SK-N-SH (cell line): ENCODE measurements at regions not wholly inside any gene's neighbourhood (a gene's known extent, or its start where the extent isn't known, plus 50 kb on each side); places are given as distances from the start of the nearest gene placed in this dataset.

ENCODE experiments used
- CTCF ChIA-PET: fragments of 300-600, 350-600 bp; formaldehyde crosslinking; extraction: SDS; loops from one replicate; lab custom pipeline; 2021; lab: Yijun Ruan, JAX
- POLR2A ChIA-PET: fragments of 350-600 bp; sonication (Branson Sonifier 250); formaldehyde crosslinking; extraction: SDS; loops from one replicate; lab custom pipeline; 2020; ENCODE audit warnings: antibody characterized with exemption, inconsistent platforms; lab: Yijun Ruan, JAX
- DNase-seq: peaks from one replicate; pipeline ENCODE4 v3.0.0; 2012
- H2AFZ ChIP-seq: fragments of 200-600 bp; sonication (generic); 2 replicates; pipeline ENCODE4 v1.8.1; 2016; ENCODE audit warnings: antibody characterized with exemption, mild to moderate bottlenecking, low read depth
- H3F3A ChIP-seq: fragments of 200-600 bp; sonication (generic); replicated peaks from 2 replicates; pipeline ENCODE3; 2016; ENCODE audit warnings: antibody characterized with exemption, mild to moderate bottlenecking; ENCODE audit not compliant: insufficient read depth
- H3K27ac ChIP-seq, 2 experiments: fragments of 200-500 bp in 1 of 2; fragments of 200-600 bp in 1 of 2; sonication (Bioruptor generic) in 1 of 2; sonication (generic), shearing (Covaris generic) in 1 of 2; 2 replicates each; pipeline versions ENCODE4 v1.5.1 to v1.6.1; 2014 to 2016; ENCODE audit warnings: low read depth in 2 of 2, inconsistent platforms in 1 of 2, low read length in 1 of 2, mild to moderate bottlenecking in 1 of 2, mixed read lengths in 1 of 2
- H3K27me3 ChIP-seq: fragments of 200-600 bp; sonication (generic), shearing (Covaris generic); 2 replicates; pipeline ENCODE4 v1.6.1; 2016; ENCODE audit warnings: mixed run types; ENCODE audit not compliant: insufficient read depth
- H3K36me3 ChIP-seq, 2 experiments: fragments of 200-500 bp in 1 of 2; fragments of 200-600 bp in 1 of 2; sonication (Bioruptor generic) in 1 of 2; sonication (generic) in 1 of 2; replicated peaks in 1 of 2; 2 replicates each; pipeline versions ENCODE3 to v1.5.1; 2014 to 2016; ENCODE audit warnings: low read length in 1 of 2, mild to moderate bottlenecking in 1 of 2; ENCODE audit not compliant: insufficient read depth in 2 of 2, control insufficient read depth in 1 of 2
- H3K4me1 ChIP-seq, 2 experiments: fragments of 200-500 bp in 1 of 2; fragments of 200-600 bp in 1 of 2; sonication (Bioruptor generic) in 1 of 2; sonication (generic), shearing (Covaris generic) in 1 of 2; 2 replicates each; pipeline versions ENCODE4 v1.5.1 to v1.6.1; 2014 to 2016; ENCODE audit warnings: low read depth in 1 of 2, low read length in 1 of 2, mixed run types in 1 of 2; ENCODE audit not compliant: insufficient read depth in 2 of 2, control insufficient read depth in 1 of 2
- H3K4me2 ChIP-seq: fragments of 200-600 bp; sonication (generic), shearing (Covaris generic); 2 replicates; pipeline ENCODE4 v1.6.1; 2017; ENCODE audit warnings: mixed run types
- H3K4me3 ChIP-seq, 2 experiments: fragments of 200-500 bp in 1 of 2; fragments of 200-600 bp in 1 of 2; sonication (Bioruptor generic) in 1 of 2; sonication (generic), shearing (Covaris generic) in 1 of 2; 2 replicates each; pipeline versions ENCODE4 v1.5.1 to v1.8.1; 2014 to 2016; ENCODE audit warnings: low read depth in 2 of 2, inconsistent platforms in 1 of 2, low read length in 1 of 2, mild to moderate bottlenecking in 1 of 2, mixed read lengths in 1 of 2, moderate library complexity in 1 of 2
- H3K79me2 ChIP-seq: fragments of 200-600 bp; sonication (generic); 2 replicates; pipeline ENCODE4 v1.8.1; 2017; ENCODE audit warnings: mild to moderate bottlenecking; ENCODE audit not compliant: insufficient read depth
- H3K9ac ChIP-seq: fragments of 200-600 bp; sonication (generic); 2 replicates; pipeline ENCODE4 v1.6.1; 2017; ENCODE audit warnings: mixed run types
- H3K9me2 ChIP-seq: fragments of 200-600 bp; sonication (generic); 2 replicates; pipeline ENCODE4 v1.6.1; 2017; ENCODE audit warnings: mixed run types
- H3K9me3 ChIP-seq: fragments of 200-600 bp; sonication (generic); 2 replicates; pipeline ENCODE4 v1.6.1; 2017; ENCODE audit warnings: mixed run types, mild to moderate bottlenecking, moderate library complexity
- H4K20me1 ChIP-seq: fragments of 200-600 bp; sonication (generic); 2 replicates; pipeline ENCODE4 v1.6.1; 2017; ENCODE audit warnings: mild to moderate bottlenecking, mixed run types; ENCODE audit not compliant: insufficient read depth
- EP300 ChIP-seq, 2 experiments: IDR thresholded peaks; 2 replicates each; pipeline versions ENCODE4 v1.4.0 to v1.6.1; 2012; ENCODE audit warnings: borderline replicate concordance in 1 of 2, low read depth in 1 of 2, low read length in 1 of 2
- FOSL2 ChIP-seq: IDR thresholded peaks from 2 replicates; pipeline ENCODE4 v1.4.0; 2012; ENCODE audit warnings: low read depth, mild to moderate bottlenecking, moderate library complexity, borderline replicate concordance
- FOXM1 ChIP-seq: IDR thresholded peaks from 2 replicates; pipeline ENCODE4 v1.4.0; 2012; ENCODE audit warnings: low read depth, mild to moderate bottlenecking
- NFIC ChIP-seq: IDR thresholded peaks from 2 replicates; pipeline ENCODE4 v1.4.0; 2012; ENCODE audit warnings: borderline replicate concordance
- POLR2AphosphoS5 ChIP-seq: IDR thresholded peaks from 2 replicates; pipeline ENCODE4 v1.6.1; 2012; ENCODE audit warnings: low read depth, low read length
- REST ChIP-seq: IDR thresholded peaks from 2 replicates; pipeline ENCODE4 v1.6.1; 2012; ENCODE audit warnings: mild to moderate bottlenecking, low read depth, low read length, moderate library complexity
- RFX5 ChIP-seq: IDR thresholded peaks from 2 replicates; pipeline ENCODE4 v1.6.1; 2012; ENCODE audit warnings: mild to moderate bottlenecking, improper control_type of control experiment, low read length
- TCF12 ChIP-seq: IDR thresholded peaks from 2 replicates; pipeline ENCODE4 v1.4.0; 2012
- USF1 ChIP-seq: IDR thresholded peaks from 2 replicates; pipeline ENCODE4 v1.4.0; 2012; ENCODE audit warnings: low read depth, borderline replicate concordance
- WGBS: methylation state at CpG from one replicate; pipeline ENCODE4 v1.1.6; 2017; ENCODE audit warnings: low lambda C conversion rate; 5-methylcytosine and 5-hydroxymethylcytosine counted together

- TF ChIP-seq USF1: no peak
Observed at GRCh38 chr17:77466140-77466539, 325.4 kb downstream of the SEC14L1 start (continued).

- Histone ChIP-seq H3K9me2 (no peaks in the 10 kb centered on the region), H3K27ac (no peak overlapping the region; a peak in 2 of 4 replicates), H3K4me2 (no peak overlapping the region), H3K4me1 (peaks cover 31 to 32% of the 10 kb centered on the region in 2 experiments), H3K9me3 (no peaks in the 10 kb centered on the region), H3K27me3 (no peaks in the 10 kb centered on the region), H3K4me3 (no peak overlapping the region), H2AFZ (no peak overlapping the region), H3F3A (peaks cover 14% of the 10 kb centered on the region), H3K9ac (no peak overlapping the region), H3K36me3 (no peaks in the 10 kb centered on the region), H3K79me2 (peaks cover 96% of the 10 kb centered on the region), H4K20me1 (peaks cover 68% of the 10 kb centered on the region)
- POLR2A ChIA-PET: interaction anchor here (1.7 kb wide), 1 partner anchor 15 kb away, joined by 6 read pairs; no protein-coding TSS in a partner anchor
- CTCF ChIA-PET: interaction anchor here (1.0 to 1.2 kb wide), 3 partner anchors 15 to 37 kb away, joined by 3 read pairs; no protein-coding TSS in a partner anchor
- WGBS: 94% methylated on average over 24 of the region's 24 CpGs
- no peak for DNase-seq
- TF ChIP-seq NFIC (no peak), POLR2AphosphoS5 (no peak)
Observed at GRCh38 chr17:77466596-77467223, 325.9 kb downstream of the SEC14L1 start.

GRCh38 chr17:77467521-77467920, 326.8 kb downstream of the SEC14L1 start:
- Histone ChIP-seq H3K4me3 (no peak overlapping the region), H4K20me1 (peaks cover 68% of the 10 kb centered on the region), H3K4me2 (no peak overlapping the region), H3K27me3 (no peaks in the 10 kb centered on the region), H3K36me3 (no peaks in the 10 kb centered on the region), H3K27ac (no peak overlapping the region), H2AFZ (no peak overlapping the region), H3K9ac (no peak overlapping the region), H3K79me2 (peaks cover 96% of the 10 kb centered on the region), H3K4me1 (peaks cover 39 to 40% of the 10 kb centered on the region in 2 experiments), H3K9me2 (no peaks in the 10 kb centered on the region), H3F3A (peaks cover 17% of the 10 kb centered on the region), H3K9me3 (no peaks in the 10 kb centered on the region)
- 95% methylated on average over 25 of the region's 25 CpGs for WGBS
- ChIA-PET POLR2A (no interaction called here), CTCF (interaction anchor here (1.2 kb wide), 1 partner anchor 28 kb away, joined by 5 read pairs; no protein-coding TSS in a partner anchor)
- TF ChIP-seq USF1 (no peak), FOSL2 (no peak), TCF12 (no peak), EP300 (IDR thresholded peaks at IDR 0.05; ENCODE audit: borderline replicate concordance in 1 of 2, low read depth in 1 of 2, low read length in 1 of 2) (no peak), FOXM1 (no peak), RFX5 (no peak), REST (no peak)
- no peak for DNase-seq
